ENCODE measurements at regions not wholly inside any gene's neighbourhood (a gene's known extent, or its start where the extent isn't known, plus 50 kb on each side); places are given as distances from the start of the nearest gene placed in this dataset.

- H3K27me3 Mint-ChIP-seq, result no peaks in the 10 kb centered on the region
- no peaks in the 10 kb centered on the region for H3K36me3 Mint-ChIP-seq
- H3K4me3 Mint-ChIP-seq, result no peak overlapping the region
- no peak for DNase-seq (ENCODE audit: extremely low spot score, unreplicated experiment)
- H3K27ac Mint-ChIP-seq, result no peak overlapping the region
- TF ChIP-seq CTCF (conservative IDR thresholded peaks at IDR 0.05), result no peak
- H3K4me1 Mint-ChIP-seq (ENCODE audit: unreplicated experiment), result no peaks in the 10 kb centered on the region
- H3K9me3 Mint-ChIP-seq, result peaks cover 4% of the 10 kb centered on the region
Measured at GRCh38 chr2:7888876-7889275, 793.0 kb upstream of the ID2 start.

- H3K36me3 Mint-ChIP-seq, result no peaks in the 10 kb centered on the region
- no peak overlapping the region for H3K4me3 Mint-ChIP-seq
- no peak overlapping the region for H3K27ac Mint-ChIP-seq
- no peak for TF ChIP-seq CTCF (conservative IDR thresholded peaks at IDR 0.05)
- peaks cover 4% of the 10 kb centered on the region for H3K9me3 Mint-ChIP-seq
- no peak for DNase-seq (ENCODE audit: extremely low spot score, unreplicated experiment)
- H3K4me1 Mint-ChIP-seq (ENCODE audit: unreplicated experiment), result no peaks in the 10 kb centered on the region
- H3K27me3 Mint-ChIP-seq, result no peaks in the 10 kb centered on the region
Measured at GRCh38 chr2:7891312-7891711, 790.5 kb upstream of the ID2 start.

- Mint-ChIP-seq H3K4me1 (ENCODE audit: unreplicated experiment) (peaks cover 13% of the 10 kb centered on the region), H3K27ac (no peak overlapping the region), H3K9me3 (peaks cover 4% of the 10 kb centered on the region), H3K36me3 (no peaks in the 10 kb centered on the region), H3K27me3 (peaks cover 7% of the 10 kb centered on the region), H3K4me3 (no peak overlapping the region)
- no peak for TF ChIP-seq CTCF (conservative IDR thresholded peaks at IDR 0.05)
- DNase-seq (ENCODE audit: extremely low spot score, unreplicated experiment), result no peak
Measured at GRCh38 chr2:7895289-7895688, 786.6 kb upstream of the ID2 start.

GRCh38 chr2:7896940-7897487 is 784.8 kb upstream of the ID2 start:
- Mint-ChIP-seq H3K36me3 (no peaks in the 10 kb centered on the region), H3K4me1 (ENCODE audit: unreplicated experiment) (peaks cover 13% of the 10 kb centered on the region), H3K27me3 (peaks cover 13% of the 10 kb centered on the region), H3K27ac (no peak overlapping the region), H3K9me3 (peaks cover under 1% of the 10 kb centered on the region), H3K4me3 (no peak overlapping the region)
- no peak for DNase-seq (ENCODE audit: extremely low spot score, unreplicated experiment)
- no peak for TF ChIP-seq CTCF (conservative IDR thresholded peaks at IDR 0.05)

GRCh38 chr2:7899241-7899640 is 782.6 kb upstream of the ID2 start:
- H3K36me3 Mint-ChIP-seq, result no peaks in the 10 kb centered on the region
- H3K4me3 Mint-ChIP-seq, result no peak overlapping the region
- H3K4me1 Mint-ChIP-seq (ENCODE audit: unreplicated experiment), result peaks cover 13% of the 10 kb centered on the region
- H3K27me3 Mint-ChIP-seq, result peaks cover 19% of the 10 kb centered on the region
- H3K27ac Mint-ChIP-seq, result no peak overlapping the region
- no peaks in the 10 kb centered on the region for H3K9me3 Mint-ChIP-seq
- DNase-seq (ENCODE audit: extremely low spot score, unreplicated experiment), result no peak
- TF ChIP-seq CTCF (conservative IDR thresholded peaks at IDR 0.05), result no peak

- H3K4me1 Mint-ChIP-seq (ENCODE audit: unreplicated experiment), result peaks cover 14% of the 10 kb centered on the region
- DNase-seq (ENCODE audit: extremely low spot score, unreplicated experiment), result no peak
- H3K27ac Mint-ChIP-seq, result no peak overlapping the region
- H3K36me3 Mint-ChIP-seq, result no peaks in the 10 kb centered on the region
- H3K27me3 Mint-ChIP-seq, result peaks cover 25% of the 10 kb centered on the region
- no peak for TF ChIP-seq CTCF (conservative IDR thresholded peaks at IDR 0.05)
- H3K9me3 Mint-ChIP-seq, result no peaks in the 10 kb centered on the region
- no peak overlapping the region for H3K4me3 Mint-ChIP-seq
Measured at GRCh38 chr2:7899923-7900322, 781.9 kb upstream of the ID2 start.

All from type B pancreatic cell (in vitro differentiated cells).